WI38 (cell line): ENCODE measurements at regions not wholly inside any gene's neighbourhood (a gene's known extent, or its start where the extent isn't known, plus 50 kb on each side); places are given as distances from the start of the nearest gene placed in this dataset.

Source experiments
- H3K4me3 ChIP-seq: 2 replicates; pipeline ENCODE4 v1.5.1; 2011; ENCODE audit warnings: low read depth, mild to moderate bottlenecking, control low read depth, low read length
- CTCF ChIP-seq: IDR thresholded peaks from 2 replicates; pipeline ENCODE4 v1.5.1; 2012; ENCODE audit warnings: low read depth, mild to moderate bottlenecking, control low read depth, low read length

- no peak overlapping the region for H3K4me3 ChIP-seq
- no peak for TF ChIP-seq CTCF
Observed at GRCh38 chr7:156547884-156548561, 92.6 kb upstream of the RNF32 start.

- H3K4me3 ChIP-seq, result no peak overlapping the region
- no peak for TF ChIP-seq CTCF
Observed at GRCh38 chr7:156545979-156546378, 94.6 kb upstream of the RNF32 start.

- TF ChIP-seq CTCF, result no peak
- H3K4me3 ChIP-seq, result no peak overlapping the region
Observed at GRCh38 chr7:156544919-156545715, 95.5 kb upstream of the RNF32 start.

- no peak for TF ChIP-seq CTCF
- H3K4me3 ChIP-seq, result no peak overlapping the region
Observed at GRCh38 chr7:156543699-156544598, 96.6 kb upstream of the RNF32 start.

- no peak overlapping the region for H3K4me3 ChIP-seq
- no peak for TF ChIP-seq CTCF
Observed at GRCh38 chr7:156540619-156541165, 99.9 kb upstream of the RNF32 start.

GRCh38 chr7:156539999-156540398 is 100.6 kb upstream of the RNF32 start:
- no peak for TF ChIP-seq CTCF
- no peak overlapping the region for H3K4me3 ChIP-seq
